HG03064 (cell line): ENCODE measurements at regions not wholly inside any gene's neighbourhood (a gene's known extent, or its start where the extent isn't known, plus 50 kb on each side); places are given as distances from the start of the nearest gene placed in this dataset.

Source experiments
- ATAC-seq: cut with Tn5 transposase; IDR thresholded peaks from one replicate; pipeline ENCODE4 v1.9.1; 2021; ENCODE audit warnings: low read depth; ENCODE audit not compliant: unreplicated experiment

GRCh38 chr9:81141961-81142360, 547.4 kb downstream of the TLE1 start:
- no peak for ATAC-seq

DNA sequence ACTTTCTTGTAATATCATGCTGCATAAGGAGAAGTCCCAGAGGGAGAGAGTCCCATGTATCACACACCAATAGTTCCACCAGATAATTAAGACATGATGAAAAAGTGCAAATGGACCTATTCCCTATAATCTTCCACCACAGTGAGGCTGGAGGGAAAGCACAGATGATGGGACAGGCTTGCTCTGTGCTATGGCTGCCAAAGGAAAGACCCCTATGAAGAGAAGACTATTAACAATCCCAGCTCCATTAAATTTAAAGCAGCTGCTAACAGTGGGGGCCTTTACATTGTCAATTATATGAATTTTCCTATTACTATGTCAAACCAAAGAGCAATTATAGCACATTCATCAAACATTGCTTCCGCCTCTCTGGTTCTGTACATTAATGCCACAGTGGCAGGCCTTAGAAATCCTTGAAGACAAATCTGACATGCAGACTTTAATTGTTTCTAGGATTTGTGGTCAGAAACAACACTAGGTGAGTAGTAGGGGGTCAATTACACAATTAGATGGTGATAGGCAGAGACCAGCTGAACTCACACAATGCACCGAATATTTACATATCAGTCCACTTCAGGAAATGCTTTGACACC, 551.3 kb downstream of the TLE1 start:
- ATAC-seq = no peak

DNA sequence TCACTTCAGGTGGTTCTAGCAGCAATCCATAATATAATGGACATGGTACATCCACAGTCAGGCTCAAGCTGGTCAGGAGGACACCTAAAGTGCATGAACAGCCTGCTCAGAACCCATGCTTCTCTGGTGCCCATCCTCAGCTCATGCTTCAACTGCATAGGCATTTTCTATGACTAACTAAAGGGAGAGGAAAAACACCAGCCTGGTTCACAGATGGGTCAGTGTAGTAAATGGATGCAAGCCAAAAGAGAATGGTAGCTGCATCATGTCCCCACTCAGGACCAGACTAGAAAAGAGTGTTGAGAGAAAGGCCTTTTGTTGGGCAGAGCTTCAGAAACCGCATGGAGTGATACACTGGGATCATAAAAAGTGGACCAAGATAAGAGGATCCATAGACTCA, 556.6 kb downstream of the TLE1 start:
- ATAC-seq = no peak

DNA sequence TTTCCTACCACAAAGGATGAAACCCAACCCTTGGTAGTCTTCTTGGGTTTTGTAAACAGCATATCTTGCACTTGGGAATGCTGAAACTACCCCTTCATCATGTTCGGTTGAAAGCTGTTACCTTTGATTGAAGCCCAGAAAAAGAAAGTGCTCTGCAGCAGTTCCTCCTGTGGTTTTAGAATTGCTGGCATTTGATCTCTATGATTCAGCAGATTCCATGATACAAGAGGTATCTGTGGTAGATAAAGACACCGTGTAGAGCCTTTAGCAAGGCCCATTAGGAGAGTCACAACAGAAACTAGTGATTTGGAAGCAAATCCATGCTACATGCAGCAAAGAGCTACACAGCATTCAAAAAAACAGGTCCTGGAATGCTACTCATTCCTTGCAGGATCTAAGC, 557.0 kb downstream of the TLE1 start:
- no peak for ATAC-seq

- ATAC-seq = no peak
Measured at GRCh38 chr9:81128701-81129100, 560.6 kb downstream of the TLE1 start.

- ATAC-seq = no peak
Measured at GRCh38 chr9:81125446-81126092, 563.8 kb downstream of the TLE1 start.

DNA sequence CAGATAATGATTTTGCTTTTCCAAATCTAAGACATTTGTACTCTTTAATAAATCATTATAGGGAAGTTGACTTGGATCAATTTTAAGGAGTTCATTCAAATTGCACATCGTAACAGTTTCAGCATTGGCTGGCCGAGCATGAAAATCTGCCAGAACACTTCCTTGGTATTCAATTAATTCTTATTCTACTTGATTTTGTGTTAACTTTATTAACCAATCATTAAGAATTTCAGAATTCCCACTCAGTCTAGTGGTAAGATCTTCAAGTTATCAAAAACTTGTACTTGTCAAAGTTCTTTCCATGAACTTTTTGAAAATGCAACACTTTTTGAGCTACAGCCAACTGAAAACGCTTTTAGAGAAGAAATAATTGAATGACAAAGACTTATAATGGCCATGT, 565.8 kb downstream of the TLE1 start:
- ATAC-seq = no peak

DNA sequence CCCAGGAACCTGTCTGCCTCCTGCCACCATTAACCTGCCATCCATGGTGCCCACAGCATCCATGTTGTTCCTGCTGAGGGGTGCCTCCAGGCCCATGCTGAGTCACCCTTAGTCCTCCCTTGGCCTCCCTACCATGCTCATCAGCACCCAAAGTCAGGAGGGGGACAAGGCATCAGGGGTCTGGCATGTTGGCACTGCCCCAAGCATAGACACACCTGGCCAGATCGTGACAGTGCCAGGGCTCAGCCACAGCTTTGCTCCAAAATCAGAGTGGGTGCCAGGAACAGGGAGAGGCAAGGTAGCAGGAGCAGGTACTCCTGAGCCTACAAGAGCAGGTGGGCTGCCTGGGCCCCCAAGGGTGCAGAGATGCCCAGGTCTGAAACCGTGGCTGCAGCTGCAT, 566.6 kb downstream of the TLE1 start:
- ATAC-seq = no peak

- no peak for ATAC-seq
Measured at GRCh38 chr9:81119591-81119990, 569.8 kb downstream of the TLE1 start.

DNA sequence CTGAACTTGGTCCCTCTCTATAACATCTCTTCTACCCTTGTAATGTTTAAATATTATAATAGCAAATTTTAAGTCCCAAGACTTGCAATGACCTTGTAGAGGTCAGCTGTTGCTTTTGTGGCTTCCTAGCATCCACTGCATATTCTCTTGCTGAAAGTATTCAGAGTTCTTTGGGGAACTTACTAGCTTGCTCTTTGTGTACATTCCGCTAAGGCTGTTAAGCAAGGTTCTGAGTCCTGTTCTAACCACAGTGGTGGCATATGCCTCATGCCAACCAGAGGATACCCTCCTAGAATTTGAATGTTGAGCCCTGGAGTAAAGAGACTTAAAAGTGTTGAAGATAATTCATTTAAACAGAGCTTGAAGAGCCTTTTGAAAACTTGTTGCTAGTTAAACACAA, 570.9 kb downstream of the TLE1 start:
- ATAC-seq = no peak

GRCh38 chr9:81116340-81117137, 572.8 kb downstream of the TLE1 start:
- ATAC-seq = no peak

- ATAC-seq = no peak
Measured at GRCh38 chr9:81113453-81114124, 575.8 kb downstream of the TLE1 start.

GRCh38 chr9:81112627-81113452, 576.5 kb downstream of the TLE1 start:
- ATAC-seq = no peak

- ATAC-seq = no peak
Measured at GRCh38 chr9:81108821-81109220, 580.5 kb downstream of the TLE1 start.

GRCh38 chr9:81108391-81108790, 581.0 kb downstream of the TLE1 start:
- no peak for ATAC-seq

- no peak for ATAC-seq
Measured at GRCh38 chr9:81103597-81104471, 585.5 kb downstream of the TLE1 start.

DNA sequence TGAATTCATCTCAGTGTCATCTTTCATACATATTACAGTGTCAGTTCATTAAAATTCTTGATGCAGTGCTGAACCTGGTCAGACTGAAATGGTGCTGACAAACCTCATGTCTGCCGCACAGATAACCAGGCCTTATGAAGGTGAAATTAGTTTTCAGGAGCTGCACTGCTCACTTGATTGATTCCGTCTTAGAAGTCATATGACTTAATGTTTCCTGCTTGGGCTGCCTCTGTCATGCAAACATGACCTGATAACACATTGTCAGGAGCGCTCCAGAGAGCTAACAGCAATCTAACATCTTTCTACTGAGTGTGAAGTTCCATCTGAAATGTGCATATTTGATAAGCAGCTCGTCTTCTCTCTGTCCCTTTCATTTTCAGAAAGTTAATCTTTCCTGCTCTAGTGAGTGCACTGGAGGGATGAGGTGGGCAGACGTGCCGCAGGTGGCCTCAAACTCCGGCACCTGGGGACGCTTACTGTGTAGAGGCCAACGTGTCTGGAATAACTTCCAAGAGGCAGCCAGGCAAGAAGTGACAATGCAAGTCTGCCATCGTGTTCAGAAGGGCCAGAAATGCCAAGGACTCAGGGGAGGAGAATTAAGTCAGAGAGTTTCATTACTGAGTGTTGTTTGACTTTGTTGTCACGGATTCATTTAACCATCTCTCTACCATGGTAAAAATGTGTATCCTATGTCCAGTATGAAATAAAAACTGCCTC, 592.1 kb downstream of the TLE1 start:
- ATAC-seq = no peak

DNA sequence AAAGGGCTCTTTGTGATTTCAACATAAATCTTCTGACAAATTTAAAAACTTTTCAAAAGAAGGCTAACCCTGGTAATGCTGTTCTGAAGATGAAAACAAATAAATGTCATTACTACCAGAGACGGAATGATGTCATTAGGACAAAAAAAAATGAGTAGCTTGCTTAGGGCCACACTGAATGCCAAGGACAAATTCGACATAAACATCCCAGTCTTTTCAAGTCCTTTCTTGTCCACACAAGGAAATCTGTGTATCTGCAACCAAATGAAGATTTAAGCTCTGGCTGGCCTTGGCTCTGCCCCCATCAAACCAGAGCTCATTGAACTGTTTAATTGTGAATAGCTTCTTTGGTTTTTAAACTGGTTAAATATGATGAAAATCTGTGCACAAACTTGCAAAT, 592.7 kb downstream of the TLE1 start:
- ATAC-seq = no peak

GRCh38 chr9:81092057-81092456, 597.3 kb downstream of the TLE1 start:
- no peak for ATAC-seq
